HUES48 (cell line): ENCODE measurements at regions not wholly inside any gene's neighbourhood (a gene's known extent, or its start where the extent isn't known, plus 50 kb on each side); places are given as distances from the start of the nearest gene placed in this dataset.
"Not testable (repeated sequence)": the region's sequence is repeated elsewhere in the genome, so short reads cannot be mapped to it uniquely, and the experiment has no call there.

Source experiments
- H3K27ac ChIP-seq: one replicate; pipeline ENCODE4 v1.7.0; 2013; ENCODE audit warnings: low read depth, low read length, inconsistent platforms
- H3K27me3 ChIP-seq: 2 replicates; pipeline ENCODE4 v1.6.1; 2013; ENCODE audit warnings: mild to moderate bottlenecking, low read length; ENCODE audit not compliant: control insufficient read depth, insufficient read depth
- H3K36me3 ChIP-seq: 2 replicates; pipeline ENCODE4 v1.6.1; 2013; ENCODE audit warnings: low read length; ENCODE audit not compliant: control insufficient read depth, insufficient read depth
- H3K4me1 ChIP-seq: 2 replicates; pipeline ENCODE4 v1.6.1; 2013; ENCODE audit warnings: mild to moderate bottlenecking, low read length; ENCODE audit not compliant: control insufficient read depth, insufficient read depth
- H3K4me3 ChIP-seq: 2 replicates; pipeline ENCODE4 v1.5.1; 2013; ENCODE audit warnings: mild to moderate bottlenecking, low read depth, low read length
- H3K9ac ChIP-seq: 2 replicates; pipeline ENCODE4 v1.6.1; 2013; ENCODE audit warnings: mild to moderate bottlenecking, low read depth, low read length, moderate library complexity
- H3K9me3 ChIP-seq: 2 replicates; pipeline ENCODE4 v1.6.1; 2013; ENCODE audit warnings: low read length; ENCODE audit not compliant: control insufficient read depth, insufficient read depth

GRCh38 chr3:197368330-197368729 is 69.9 kb upstream of the DLG1 start:
- Histone ChIP-seq H3K36me3 (no peaks in the 10 kb centered on the region), H3K9ac (no peak overlapping the region), H3K9me3 (no peaks in the 10 kb centered on the region), H3K27me3 (no peaks in the 10 kb centered on the region), H3K4me3 (peak overlapping the region; percentile 20; the same call in 1 of the 2 replicates), H3K4me1 (peaks cover 40% of the 10 kb centered on the region), H3K27ac (peak overlapping the region; percentile 76)

DNA sequence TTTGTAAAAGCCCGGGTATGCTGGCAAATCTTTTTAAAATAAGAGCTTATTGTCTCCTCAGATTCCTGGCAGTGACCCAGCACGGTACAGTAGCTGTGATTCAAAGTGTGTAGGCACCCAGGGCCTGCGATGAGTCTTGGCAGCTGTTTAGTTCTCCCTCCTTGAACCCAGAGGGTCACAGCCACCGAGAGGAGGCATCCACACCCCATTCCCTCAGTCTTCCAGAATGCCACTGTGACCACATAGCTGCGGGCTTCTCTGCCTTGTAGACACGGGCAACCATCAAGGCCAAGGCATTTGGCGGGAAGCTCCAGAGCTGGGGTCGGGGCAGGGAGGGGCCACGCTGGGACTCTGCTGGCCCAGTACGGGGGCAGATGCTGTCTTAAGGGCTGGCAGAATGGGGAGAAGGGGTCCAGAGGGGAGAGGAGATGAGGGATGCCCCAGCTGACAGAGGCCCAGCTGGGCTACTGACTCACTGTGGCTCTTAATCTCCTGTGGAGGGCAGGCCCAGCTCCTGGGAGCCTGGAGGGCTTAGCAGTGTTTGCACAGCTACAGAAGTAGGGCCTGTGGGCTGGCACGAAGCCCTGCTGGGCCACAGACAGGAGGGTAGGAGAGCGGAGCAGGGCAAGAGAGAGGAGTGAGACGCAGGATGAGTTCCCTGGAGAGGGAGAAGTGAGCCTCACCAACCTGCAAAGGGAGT is 68.8 kb upstream of the DLG1 start:
- H3K27me3 ChIP-seq = no peaks in the 10 kb centered on the region
- H3K4me3 ChIP-seq = no peak overlapping the region
- H3K27ac ChIP-seq = no peak overlapping the region
- no peak overlapping the region for H3K9ac ChIP-seq
- H3K9me3 ChIP-seq = no peaks in the 10 kb centered on the region
- H3K36me3 ChIP-seq = no peaks in the 10 kb centered on the region
- peaks cover 43% of the 10 kb centered on the region for H3K4me1 ChIP-seq

GRCh38 chr3:197366301-197367044 is 68.1 kb upstream of the DLG1 start:
- Histone ChIP-seq H3K9me3 (0 out of 2 replicates have a peak, but pooled peaks cover 3% of the 10 kb centered on the region), H3K27me3 (no peaks in the 10 kb centered on the region), H3K27ac (no peak overlapping the region), H3K36me3 (no peaks in the 10 kb centered on the region), H3K4me3 (no peak overlapping the region), H3K9ac (no peak overlapping the region), H3K4me1 (peaks cover 41% of the 10 kb centered on the region)

- Histone ChIP-seq H3K27me3 (no peaks in the 10 kb centered on the region), H3K9me3 (0 out of 2 replicates have a peak, but pooled peaks cover 5% of the 10 kb centered on the region), H3K36me3 (no peaks in the 10 kb centered on the region), H3K9ac (no peak overlapping the region), H3K27ac (no peak overlapping the region), H3K4me3 (no peak overlapping the region), H3K4me1 (peaks cover 41% of the 10 kb centered on the region)
Observed at GRCh38 chr3:197365586-197365985, 67.2 kb upstream of the DLG1 start.

- Histone ChIP-seq H3K9me3 (0 out of 2 replicates have a peak, but pooled peaks cover 10% of the 10 kb centered on the region), H3K36me3 (no peaks in the 10 kb centered on the region), H3K27me3 (no peaks in the 10 kb centered on the region), H3K27ac (peak overlapping the region; percentile 79), H3K9ac (no peak overlapping the region), H3K4me1 (peaks cover 41% of the 10 kb centered on the region), H3K4me3 (no peak overlapping the region)
Observed at GRCh38 chr3:197364410-197365071, 66.1 kb upstream of the DLG1 start.

DNA sequence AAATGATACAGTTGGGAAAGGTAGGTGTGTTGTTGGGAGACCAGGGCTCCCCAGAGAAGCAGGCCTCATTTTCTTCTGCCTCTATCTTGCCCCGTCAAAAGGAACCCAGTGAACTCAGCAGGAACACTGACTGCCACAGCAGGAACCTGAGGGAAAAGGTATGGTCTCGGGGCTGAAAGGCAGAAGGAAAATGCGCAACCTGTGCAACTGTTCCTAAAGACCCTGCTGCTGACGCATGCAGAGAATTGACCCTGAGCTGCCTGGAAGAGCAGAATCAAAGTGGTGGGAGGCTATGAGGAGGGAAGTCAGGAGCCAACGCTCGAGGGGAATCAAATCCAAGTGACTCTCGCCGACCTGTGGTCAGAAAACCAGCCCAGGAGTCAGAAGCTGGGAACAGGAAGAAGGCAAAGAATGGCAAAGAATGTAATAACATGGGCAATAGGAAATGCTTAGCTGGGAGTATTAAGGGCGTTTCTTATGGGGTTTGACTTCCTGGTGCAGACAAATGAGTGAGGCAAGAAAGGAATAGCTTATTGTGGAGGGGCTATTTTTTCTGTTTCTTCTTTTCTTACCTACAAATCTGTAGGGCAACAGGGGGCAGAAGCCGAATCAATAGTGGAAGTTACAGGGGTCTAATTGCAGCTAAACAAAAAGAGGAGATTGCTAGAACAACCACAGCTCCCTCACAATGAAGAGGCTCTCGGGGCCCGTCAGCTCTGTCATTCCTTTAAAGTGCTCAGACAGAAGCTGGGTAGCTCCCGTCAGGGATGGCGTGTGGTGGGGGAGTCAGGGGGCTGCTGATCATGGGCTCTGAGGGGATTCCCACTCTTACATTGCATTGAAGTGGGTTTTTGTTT is 65.4 kb upstream of the DLG1 start:
- Histone ChIP-seq H3K4me3 (no peak overlapping the region), H3K27ac (peak overlapping the region; percentile 79), H3K9ac (no peak overlapping the region), H3K36me3 (no peaks in the 10 kb centered on the region), H3K9me3 (0 out of 2 replicates have a peak, but pooled peaks cover 17% of the 10 kb centered on the region), H3K4me1 (peaks cover 39% of the 10 kb centered on the region), H3K27me3 (no peaks in the 10 kb centered on the region)

GRCh38 chr3:197362081-197362480 is 63.7 kb upstream of the DLG1 start:
- Histone ChIP-seq H3K27me3 (no peaks in the 10 kb centered on the region), H3K9me3 (0 out of 2 replicates have a peak, but pooled peaks cover 19% of the 10 kb centered on the region), H3K36me3 (no peaks in the 10 kb centered on the region), H3K9ac (no peak overlapping the region), H3K4me3 (no peak overlapping the region), H3K27ac (no peak overlapping the region), H3K4me1 (peaks cover 29% of the 10 kb centered on the region)

- H3K9ac ChIP-seq, H3K27ac ChIP-seq, H3K36me3 ChIP-seq, H3K27me3 ChIP-seq, H3K4me3 ChIP-seq: not testable (repeated sequence)
- Histone ChIP-seq H3K4me1 (peaks cover 22% of the 10 kb centered on the region), H3K9me3 (0 out of 2 replicates have a peak, but pooled peaks cover 19% of the 10 kb centered on the region)
Observed at GRCh38 chr3:197360095-197360494, 61.7 kb upstream of the DLG1 start.

GRCh38 chr3:197359476-197359875 is 61.1 kb upstream of the DLG1 start:
- not testable (repeated sequence) for H3K4me3 ChIP-seq, H3K9ac ChIP-seq, H3K36me3 ChIP-seq, H3K27ac ChIP-seq, H3K27me3 ChIP-seq
- peaks cover 21% of the 10 kb centered on the region for H3K4me1 ChIP-seq
- H3K9me3 ChIP-seq = 0 out of 2 replicates have a peak, but pooled peaks cover 19% of the 10 kb centered on the region

- 0 out of 2 replicates have a peak, but pooled peaks cover 16% of the 10 kb centered on the region for H3K9me3 ChIP-seq
- H3K36me3 ChIP-seq = no peaks in the 10 kb centered on the region
- H3K4me1 ChIP-seq = peaks cover 8% of the 10 kb centered on the region; the same call in 1 of the 2 replicates
- H3K4me3 ChIP-seq = no peak overlapping the region
- H3K9ac ChIP-seq = no peak overlapping the region
- H3K27ac ChIP-seq = no peak overlapping the region
- H3K27me3 ChIP-seq = no peaks in the 10 kb centered on the region
Observed at GRCh38 chr3:197356741-197357140, 58.3 kb upstream of the DLG1 start.
